Activated CD4-positive, alpha-beta T cell treated with anti-CD3 and anti-CD28 coated beads, Interleukin-2, amount 50 U/mL, for 48 hours (primary cell): ENCODE measurements at regions not wholly inside any gene's neighbourhood (a gene's known extent, or its start where the extent isn't known, plus 50 kb on each side); places are given as distances from the start of the nearest gene placed in this dataset.
"Not testable (repeated sequence)": the region's sequence is repeated elsewhere in the genome, so short reads cannot be mapped to it uniquely, and the experiment has no call there.

Source experiments
- DNase-seq, 2 experiments: peaks; one replicate each; pipeline ENCODE4 v3.0.0-alpha.2; 2020

DNA sequence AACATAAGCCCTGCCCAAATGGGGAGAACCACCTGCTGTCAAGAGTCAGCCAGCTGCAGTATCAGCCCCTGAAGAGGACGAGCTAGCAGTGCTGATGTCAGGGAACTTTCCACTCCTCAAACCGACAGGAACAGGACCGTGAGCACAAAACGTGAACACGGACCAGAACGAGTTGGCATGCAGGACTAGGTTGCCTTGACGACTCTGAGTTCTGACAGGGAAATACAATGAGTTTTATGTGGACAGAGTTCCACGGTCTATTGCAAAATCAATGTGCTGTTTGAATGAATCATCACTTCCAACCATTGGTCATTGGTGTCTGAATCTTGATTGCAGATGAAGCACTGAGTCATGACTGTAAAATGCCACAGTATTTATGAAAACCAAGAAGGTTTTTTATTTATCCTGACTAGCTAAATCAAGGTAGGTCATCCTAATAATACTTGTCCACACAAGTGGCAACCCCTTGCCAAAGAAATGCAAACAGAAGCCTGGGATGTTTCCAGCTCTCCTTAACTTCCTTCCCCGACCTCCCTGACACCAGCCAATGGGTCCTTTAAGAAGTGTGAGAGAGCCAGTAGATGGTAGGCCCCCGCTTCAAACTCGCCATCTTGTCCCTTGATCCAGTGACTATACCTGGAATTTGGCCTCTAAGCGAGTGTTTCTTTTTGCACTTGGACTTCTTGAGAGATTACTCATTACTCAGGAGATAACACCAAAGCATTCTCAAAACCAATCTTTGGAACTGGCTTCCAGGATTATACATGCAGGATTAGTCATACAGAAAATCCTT lies 119.6 kb downstream of the ASB7 start:
- no peak for DNase-seq

- DNase-seq = no peak
Measured at GRCh38 chr15:100722551-100723314, 120.3 kb downstream of the ASB7 start.

DNA sequence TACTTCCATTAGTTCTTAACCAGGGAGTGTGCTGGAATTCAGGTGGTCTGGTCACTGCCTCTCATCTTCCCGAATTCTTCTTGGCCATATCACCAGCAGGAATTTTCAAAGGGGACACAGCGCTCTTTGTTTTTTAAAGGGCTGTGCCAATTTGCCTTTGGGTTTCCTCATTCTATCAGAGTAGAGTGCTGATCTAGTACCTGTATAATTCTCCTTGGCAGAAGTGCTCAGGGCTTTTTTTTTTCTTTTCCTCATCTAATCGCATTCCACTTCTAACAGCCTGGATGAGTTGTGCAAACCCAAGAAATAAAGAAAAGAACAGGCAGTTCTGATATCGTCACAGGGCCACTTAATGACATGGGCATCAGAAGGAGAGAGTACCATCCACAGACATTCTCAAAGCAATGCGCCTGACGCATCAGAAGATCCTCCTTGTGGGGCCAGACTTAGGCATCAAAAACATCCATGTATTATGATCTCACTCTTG lies 121.0 kb downstream of the ASB7 start:
- DNase-seq = no peak

DNA sequence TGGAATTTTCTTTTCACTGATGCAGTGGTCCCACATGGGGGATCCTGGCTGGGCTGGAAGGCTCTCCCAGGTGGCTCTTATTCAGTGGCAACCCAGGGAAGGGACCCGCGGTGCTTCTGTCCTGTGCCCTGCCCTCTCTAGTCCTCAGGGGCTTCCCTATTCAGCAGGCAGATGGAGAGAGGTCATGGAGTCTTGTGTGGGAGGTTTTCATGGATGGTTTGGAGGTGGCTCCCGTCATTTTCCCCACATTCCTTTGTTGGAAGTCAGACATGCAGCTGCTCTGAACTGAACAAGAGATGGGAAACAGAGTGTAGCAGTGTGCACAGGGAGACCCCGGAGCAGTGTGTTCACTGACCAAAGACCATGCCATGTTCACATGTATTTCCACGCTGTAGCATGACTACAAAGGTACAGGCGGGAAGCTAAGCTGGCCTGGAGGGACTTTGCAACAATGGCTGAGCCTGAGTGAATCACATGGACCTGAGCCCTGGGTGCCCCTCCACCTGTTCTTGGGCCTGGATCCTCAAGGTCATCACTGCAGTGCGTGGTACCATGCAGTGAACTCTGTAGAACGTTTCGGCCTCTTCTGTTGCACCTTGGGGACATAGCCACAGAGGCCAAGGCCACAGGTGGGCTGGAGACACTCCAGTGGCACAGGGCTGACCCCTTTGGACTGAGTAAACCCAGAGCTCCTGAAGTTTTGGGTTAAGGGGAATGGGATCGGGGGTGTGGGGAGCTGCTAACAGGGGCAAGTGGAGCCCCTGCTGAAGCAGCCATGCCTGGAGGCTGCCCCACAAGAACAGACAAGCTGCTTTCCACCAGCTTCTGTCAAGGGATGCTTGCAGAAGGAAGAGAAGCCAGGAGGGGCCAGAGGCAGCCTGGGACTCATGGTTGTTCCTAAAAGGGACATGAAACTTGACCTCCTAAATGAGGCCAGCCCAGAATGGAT lies 123.0 kb downstream of the ASB7 start:
- DNase-seq = no peak

DNA sequence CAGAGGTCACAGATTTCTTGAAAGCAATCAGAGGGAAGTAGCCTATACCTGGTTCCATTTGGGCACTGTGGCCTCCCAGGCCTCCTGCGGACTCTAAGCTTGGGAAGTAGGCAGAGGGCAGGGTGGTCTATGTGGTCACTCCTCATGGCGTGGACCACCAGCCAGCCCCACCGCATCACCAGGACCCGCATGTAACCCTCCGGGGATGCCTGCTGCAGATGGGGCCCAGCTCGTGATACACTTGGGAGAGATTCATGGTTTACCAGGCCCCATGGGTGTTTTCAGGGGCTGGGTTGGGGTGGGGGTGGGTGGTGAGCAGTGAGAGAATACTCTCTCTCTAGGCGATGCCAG lies 123.7 kb downstream of the ASB7 start:
- no peak for DNase-seq

GRCh38 chr15:100726421-100727190 lies 124.2 kb downstream of the ASB7 start:
- DNase-seq = no peak

GRCh38 chr15:100727291-100727851 lies 125.0 kb downstream of the ASB7 start:
- DNase-seq = no peak

DNA sequence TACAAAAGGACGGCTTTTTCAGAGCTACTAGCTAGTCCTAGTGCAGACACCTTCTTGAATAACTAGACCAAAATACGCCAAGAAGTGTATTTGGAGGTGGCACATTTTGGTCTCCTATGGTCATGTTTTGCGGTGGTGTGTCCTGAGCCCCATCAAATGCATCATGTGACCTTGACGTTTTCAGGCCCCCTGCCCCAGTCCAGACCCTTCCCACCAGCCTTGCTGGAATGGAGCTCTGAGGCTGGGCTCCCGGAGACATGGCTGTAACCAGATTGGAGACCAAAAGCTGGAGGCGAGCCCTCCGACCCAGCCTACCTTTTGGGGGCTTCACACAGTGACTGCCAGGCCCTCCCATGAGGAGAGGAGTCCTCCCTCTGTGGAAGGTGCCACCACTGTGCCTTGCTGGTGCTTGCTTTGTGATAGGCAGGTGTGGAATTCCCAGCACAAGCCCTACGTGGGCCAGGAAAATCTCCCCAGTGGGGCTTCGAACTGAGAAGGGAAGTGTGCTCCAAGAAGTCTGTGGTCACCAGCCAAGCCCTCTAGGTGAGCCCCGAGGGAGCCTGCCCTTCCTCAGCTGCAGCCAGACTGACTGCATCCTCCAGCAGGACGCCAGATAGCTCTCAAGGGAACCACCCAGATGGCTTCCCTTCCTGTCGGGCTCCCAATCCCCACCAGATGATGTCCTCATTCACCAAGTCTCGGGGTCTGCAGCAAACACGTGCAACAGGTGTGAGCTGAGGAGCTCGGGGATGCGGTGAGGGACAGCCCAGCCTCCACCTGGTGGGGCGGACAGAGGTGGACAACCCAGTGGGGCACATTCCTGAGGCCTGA lies 126.2 kb downstream of the ASB7 start:
- DNase-seq = no peak

- DNase-seq = no peak
Measured at GRCh38 chr15:100729461-100729860, 127.1 kb downstream of the ASB7 start.

GRCh38 chr15:100730129-100730528 lies 127.7 kb downstream of the ASB7 start:
- no peak for DNase-seq

DNA sequence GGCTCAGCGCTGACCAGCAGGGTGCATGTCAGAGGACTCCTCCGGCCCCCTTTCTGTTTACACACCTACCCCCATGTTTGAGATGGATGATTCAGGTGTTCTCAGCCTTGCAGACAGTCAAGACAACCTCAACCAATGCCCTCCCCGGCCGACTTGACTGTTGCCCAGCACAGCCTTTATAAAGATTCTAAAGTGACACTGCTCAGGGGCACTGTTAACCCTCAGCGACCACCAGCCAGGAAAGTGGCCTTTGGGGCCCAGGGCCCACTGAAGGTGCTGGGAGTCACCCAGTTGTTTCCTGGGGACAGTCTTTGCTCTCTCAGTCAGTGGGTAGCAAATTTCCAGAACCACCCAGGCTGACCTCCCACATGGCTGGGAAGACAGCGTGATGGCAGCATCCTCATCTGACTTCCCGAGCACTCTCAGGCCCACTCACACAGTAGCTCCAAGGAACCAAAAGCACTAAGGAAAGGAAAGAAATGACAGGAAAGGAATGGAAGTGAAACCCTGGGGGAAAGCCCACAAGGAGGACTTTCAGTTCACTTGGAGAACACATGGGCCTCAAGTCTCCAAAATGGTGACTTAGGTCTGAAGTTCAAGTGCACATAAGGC lies 128.4 kb downstream of the ASB7 start:
- DNase-seq = no peak

DNA sequence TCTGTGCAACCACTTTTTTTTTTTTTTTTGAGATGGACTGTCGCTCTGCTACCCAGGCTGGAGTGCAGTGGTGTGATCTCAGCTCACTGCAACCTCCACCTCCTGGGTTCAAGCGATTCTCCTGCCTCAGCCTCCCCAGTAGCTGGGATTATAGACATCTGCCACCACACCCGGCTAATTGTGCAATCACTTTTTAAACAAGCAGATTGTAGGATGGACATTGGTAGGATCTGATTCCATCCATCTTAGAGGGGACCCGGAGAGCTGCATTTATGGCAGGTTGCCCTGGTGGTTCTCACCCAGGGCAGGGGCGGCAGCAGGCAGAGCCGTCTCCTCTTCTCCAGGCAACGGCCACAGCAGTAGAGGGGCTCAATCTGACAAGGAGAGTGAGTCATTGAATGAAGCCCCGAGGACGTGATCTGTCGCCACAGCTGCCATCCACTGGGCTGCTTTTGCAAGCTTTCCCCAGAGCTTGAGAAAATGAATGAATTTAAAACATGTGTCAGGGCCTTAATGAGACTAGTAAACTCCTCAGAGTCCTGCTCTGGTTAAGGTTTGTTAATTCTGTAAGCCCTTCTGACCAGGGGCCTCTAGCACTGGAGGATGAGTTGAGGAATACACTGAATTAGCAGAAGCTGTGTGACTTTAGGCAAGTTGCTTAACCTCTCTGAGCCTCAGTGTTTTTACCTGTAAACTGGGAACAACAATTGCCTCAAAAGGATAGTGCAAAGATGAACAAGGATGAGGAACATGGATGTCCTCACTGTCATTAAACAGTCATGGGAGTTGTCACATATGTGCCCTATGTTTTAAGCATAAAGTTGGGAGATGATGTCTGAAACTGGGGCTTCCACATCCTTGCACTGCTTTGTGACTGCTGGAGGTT lies 129.1 kb downstream of the ASB7 start:
- no peak for DNase-seq

DNA sequence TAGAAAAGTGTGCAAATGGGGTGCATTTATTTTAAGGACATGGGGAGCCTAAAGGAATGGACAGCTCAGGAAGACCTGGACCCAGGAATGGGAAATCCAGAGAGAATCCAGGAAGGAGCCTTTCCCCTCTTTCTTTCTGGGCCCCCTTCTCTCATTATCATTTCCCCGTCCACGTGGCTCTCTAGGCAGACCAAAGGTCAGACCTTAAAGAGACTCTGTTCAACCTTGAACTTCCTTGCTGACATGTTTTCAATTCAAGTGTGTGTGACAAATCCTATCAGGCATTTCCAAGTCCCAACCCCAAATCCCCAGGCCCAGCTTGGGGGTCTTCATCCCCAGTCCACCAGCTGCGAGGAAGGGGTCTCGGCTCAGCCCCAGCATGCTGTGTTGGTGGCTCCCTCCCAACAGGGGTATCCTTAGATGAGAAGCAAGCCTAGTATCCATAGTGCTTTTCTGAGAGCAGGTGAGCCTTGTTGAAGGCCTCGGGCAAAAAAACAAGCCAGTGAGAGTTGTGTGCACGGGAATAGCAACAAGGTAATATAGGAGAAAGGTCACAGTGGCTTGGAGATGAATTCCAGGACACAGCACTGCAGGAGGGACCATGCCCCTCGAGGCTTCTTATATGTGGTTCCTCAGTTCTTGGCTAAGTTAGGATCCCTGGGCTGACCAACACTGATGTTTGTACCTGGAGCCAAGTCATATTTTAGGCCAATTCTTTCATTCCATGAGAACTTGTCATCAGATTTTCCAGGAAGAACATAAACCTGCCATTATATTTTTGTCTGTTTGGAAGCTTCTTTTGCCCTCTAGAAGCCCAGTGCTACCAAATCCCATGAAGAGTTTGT lies 130.0 kb downstream of the ASB7 start:
- DNase-seq = no peak

DNA sequence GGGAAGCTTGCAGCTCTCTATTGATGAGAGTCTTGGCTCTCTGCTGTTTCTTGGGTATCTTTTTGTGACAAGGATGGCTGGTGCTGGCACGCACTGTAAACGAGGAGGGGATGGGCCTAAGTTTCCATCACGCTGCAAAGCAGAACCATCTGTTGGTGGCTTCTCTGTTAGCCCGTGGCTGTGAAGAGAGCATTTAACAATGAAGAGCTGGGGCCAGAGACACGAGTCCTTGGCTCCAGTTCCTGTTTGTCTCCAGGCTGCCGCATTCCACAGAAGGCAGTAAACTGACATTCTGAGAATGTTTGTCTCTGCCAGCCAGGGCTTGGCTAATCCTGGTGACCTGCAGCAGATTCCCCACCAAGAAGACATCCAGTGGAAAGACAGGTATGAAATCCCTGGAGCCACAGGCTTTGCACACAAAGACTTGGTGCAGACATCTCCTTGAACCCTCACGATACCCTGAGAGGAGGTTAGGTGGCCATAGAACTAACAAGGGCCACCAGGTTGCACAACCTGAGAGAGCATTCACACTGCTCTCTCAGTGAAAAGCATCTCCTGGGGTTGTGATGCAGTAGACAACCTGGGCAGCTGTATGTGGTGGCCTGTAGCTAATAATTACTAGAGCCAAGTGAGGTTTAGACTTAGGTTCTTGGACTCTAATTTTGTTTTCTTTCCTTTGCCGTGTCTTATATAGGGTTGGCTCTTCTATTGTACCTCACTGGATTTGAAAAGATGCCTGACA lies 130.9 kb downstream of the ASB7 start:
- no peak for DNase-seq

DNA sequence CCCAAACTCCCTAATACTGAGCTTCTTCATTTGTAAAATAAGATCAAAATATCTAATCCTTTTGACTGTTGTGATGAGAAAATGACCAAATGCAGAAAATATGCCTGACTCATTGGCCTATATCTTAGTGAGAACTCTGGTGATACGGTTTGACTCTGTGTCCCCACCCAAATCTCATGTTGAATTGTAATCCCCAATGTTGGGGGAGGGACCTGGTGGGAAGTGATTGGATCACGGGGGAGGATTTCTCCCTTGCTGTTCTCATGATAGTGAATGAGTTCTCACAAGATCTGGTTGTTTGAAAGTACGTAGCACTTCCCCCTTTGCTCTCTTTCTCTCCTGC lies 131.4 kb downstream of the ASB7 start:
- DNase-seq = not testable (repeated sequence)

DNA sequence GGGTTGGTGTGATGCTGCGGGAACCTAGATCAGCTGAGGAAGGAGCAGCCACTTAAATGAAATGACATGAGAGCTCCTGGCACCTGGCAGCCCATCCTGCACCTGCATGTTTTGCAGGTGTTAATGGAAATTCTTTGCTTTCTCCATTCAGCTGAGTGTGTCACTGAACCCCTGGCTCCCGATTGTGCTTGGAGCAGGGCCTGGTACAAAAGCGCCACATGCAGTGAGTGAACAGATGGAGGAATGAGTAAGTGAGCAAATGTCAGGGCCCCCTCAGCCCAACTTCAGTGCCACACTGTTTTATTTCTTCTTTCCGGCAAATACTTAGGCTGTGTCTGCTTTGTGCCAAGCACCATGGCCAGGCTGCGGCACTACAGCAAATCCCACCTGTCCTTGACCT lies 132.2 kb downstream of the ASB7 start:
- DNase-seq = no peak

GRCh38 chr15:100735129-100736053 lies 133.0 kb downstream of the ASB7 start:
- no peak for DNase-seq
